ENCODE measurements at regions not wholly inside any gene's neighbourhood (a gene's known extent, or its start where the extent isn't known, plus 50 kb on each side); places are given as distances from the start of the nearest gene placed in this dataset.
A peak's percentile ranks its signal among the peaks of the same experiment; 100 is the strongest.
"Not testable (repeated sequence)": the region's sequence is repeated elsewhere in the genome, so short reads cannot be mapped to it uniquely, and the experiment has no call there.

DNA sequence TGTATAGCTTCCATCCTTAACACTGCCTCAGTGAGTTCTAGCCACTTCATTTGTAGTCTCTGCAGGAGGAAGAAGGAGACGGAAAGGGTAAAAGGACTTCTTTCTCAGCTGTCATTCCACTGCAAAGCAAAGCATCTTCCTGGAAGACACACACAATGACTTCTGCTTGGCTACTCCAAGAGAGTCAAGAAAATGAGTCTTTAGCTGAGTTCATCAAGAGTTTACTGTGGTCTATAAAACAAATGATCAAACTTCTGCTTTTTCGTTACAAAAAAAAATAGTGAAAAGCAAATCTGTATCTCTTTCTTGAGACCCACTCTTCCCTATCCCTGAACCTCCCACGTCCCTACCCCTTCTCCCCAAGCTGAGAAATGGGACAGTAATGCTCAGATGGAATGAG is 205.0 kb upstream of the AHR start:
- DNase-seq (ENCODE audit: low read depth), result no peak

DNA sequence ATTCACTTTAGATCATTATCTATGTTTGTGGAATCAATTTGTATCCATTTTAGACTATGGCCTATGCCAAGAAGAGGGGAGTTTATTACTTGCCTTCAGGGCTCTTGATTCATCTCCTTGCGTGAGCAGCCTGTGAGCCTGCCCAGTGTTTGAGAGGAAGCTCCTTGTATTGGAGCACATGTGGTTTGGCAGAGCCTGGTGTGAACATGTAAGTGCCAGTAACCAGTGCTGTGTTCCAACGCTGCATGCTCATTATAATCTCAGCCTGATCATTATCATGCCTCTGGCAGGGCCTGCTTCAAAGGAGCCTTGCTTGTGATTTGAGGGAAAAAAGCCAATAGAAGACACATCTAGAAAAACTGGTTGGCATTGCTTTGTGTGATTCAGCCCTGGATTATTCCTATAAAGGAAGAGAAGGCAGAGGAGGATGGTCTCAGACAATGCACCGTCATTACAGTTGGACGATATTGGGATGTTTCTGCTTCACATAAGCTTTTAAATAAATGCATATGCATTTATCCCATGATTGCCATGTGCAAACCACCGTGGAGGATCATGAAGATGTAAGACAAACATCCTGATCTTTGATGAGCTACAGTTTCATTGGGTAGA is 203.4 kb upstream of the AHR start:
- DNase-seq (ENCODE audit: low read depth), result peak; percentile 26

DNA sequence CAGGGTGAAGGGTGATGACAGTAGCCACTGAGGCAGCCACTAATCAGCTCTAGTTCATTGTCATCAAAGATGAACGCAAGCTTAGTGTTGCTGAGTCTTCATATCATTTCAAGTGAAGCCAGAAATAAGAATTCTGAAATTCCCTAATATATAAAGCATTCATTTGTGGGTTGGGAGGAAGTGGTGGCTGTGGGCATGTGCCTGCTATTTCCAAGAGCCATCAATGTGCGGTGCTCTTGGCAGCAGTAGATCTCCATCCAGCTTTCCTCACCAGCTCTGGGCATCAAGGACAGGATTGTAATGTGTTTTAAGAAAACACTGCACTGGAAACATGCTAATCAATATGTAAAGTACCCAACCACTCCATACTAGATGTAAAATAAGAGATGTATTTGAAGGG is 202.5 kb upstream of the AHR start:
- no peak for DNase-seq (ENCODE audit: low read depth)

DNA sequence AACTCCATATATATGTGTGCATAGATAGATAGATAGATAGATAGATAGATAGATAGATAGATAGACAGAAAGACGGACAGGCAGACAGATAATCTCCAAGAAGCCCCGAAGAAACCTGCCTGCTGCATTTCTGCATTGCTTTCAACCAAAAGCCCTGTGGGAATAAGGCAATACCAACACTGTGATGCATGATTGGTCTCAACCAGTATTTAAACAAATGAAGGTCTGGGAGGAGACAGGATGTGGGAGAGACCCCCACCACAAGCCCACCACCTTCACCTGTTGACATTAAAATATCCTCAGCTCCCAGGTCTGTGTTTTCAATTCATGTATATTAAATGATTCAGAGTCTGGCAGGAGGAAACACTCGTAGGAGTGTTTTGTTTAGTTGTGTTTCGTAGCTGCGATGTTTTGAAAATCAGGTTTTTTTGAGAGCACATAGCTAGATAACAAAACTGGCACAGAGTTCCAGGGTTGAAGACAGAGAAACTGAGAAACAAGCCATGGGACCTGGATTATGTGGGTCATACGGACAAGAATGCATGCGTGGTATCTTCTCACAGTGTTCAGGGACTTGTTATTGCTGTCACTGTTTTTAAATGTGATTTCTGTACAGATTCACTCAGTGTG is 200.7 kb upstream of the AHR start:
- peak; percentile 1 for DNase-seq (ENCODE audit: low read depth)

DNA sequence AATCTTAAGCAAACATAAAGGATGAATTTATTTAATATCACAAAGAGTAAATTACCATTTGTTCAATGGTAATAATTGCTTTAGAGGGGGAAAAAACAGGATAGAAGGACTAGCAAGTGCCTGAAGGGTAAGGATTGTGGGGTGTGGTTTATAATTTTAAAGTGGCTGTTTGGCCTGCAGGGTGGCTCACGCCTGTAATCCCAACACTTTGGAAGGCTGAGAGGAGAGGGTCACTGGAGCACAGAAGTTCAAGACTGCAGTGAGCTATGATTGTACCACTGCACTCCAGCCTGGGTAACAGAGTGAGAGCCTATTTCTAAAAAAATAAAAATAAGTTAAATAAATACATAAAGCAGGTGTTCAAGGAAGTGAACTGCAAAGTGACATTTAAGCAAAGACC is 199.9 kb upstream of the AHR start:
- DNase-seq (ENCODE audit: low read depth), result no peak

DNA sequence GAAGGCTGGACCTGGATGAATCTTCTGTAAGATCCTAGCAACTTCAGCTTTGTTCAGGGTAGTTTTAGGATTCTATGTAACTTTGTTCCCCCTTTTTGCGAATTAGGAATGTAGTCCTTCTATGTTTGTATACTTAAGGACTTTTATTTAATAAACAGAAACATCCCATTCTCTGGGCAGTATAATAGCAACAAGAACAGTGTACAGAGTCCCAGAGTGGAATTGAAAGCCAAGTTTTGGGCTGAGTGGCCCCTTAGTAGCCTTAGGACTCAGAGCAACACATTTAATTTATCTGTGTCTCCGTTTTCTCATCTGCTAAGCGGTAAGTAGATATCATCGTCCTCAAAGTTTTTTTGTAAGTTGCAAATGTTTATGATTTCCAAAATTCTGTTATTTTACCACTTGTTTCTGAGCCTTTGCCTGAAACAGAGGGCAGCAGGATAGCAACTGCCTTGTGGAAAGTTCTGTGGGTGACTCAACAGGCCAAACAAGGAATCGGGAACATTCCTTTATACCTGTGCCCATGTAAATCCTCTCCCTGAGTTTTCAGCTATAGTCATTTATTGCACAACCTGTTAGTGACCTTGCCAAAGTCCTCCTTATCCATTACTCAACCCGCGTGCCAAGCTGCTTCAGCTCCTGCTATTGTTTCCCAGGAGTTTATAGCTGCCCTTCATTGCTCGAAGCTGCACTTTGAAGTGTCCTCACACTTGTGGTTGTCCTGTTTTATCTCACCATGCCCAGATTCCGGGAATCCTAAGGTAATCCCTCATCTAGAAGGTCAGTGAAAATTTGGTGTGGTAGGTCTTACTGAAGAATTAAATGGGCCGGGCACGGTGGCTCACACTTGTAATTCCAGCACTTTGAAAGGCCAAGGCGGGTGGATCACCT is 199.1 kb upstream of the AHR start:
- DNase-seq (ENCODE audit: low read depth), result peak; percentile 93

DNA sequence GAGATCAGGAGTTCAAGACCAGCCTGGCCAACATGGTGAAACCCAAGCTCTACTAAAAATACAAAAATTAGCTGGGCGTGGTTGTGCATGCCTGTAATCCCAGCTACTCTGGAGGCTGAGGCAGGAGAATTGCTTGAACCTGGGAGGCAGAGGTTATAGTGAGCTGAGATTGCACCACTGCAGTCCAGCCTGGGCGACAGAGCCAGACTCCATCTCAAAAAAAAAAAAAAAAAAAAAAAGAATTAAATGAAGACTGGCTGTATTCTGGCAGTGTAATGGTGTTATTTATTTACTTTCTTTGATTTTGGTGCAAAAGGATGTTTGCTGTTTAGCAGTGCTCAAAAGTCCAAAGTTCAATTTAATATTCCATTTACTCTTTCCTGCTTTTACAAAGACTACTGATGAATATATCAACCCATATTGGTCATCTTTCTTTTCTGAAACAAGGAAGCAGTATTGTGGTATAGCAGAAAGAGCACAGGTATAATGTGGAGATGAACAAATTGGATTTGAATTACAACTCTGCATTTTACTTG is 198.4 kb upstream of the AHR start:
- not testable (repeated sequence) for DNase-seq (ENCODE audit: low read depth)

DNA sequence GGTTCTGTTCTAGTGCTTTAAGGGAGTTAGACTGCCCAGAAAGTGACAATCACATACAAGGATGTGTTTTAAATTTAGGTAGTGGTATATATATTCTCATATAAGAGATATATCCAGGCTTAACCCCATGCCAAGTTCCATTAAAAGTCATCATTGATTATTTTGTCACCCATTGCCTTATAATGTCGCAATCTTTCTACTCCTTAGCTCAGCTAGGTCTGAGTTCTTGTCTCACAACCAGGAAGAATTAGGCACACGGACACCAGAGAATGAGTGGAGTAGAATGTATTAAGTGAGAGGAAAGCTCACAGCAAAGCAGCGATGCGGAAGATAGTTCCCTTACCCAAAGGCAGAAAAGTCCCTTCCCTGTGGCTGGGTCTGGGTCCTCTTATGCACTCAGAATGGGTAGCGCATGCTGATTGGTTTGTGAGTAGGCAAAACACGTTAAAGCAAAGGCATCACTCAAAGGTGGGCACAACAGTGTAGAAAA is 197.2 kb upstream of the AHR start:
- DNase-seq (ENCODE audit: low read depth), result no peak

DNA sequence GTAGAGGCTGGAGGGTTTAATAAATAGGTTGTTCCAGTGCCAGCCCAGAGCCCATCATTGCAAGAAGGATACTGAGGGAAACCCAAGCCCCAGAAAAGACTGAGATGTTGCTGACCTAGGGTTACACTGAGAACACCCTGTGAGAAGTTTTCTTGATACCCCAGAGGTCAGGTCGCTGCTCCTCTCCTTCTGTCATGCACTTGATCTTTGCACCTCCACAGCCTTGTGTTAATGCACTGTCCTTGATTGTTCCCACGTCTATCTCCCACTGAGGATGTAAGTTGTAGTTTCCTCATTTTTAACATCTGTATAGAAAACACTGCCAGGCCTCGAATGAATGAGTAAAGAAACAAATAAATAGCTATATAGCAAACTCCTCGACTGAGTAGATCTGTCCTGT is 195.3 kb upstream of the AHR start:
- no peak for DNase-seq (ENCODE audit: low read depth)

DNA sequence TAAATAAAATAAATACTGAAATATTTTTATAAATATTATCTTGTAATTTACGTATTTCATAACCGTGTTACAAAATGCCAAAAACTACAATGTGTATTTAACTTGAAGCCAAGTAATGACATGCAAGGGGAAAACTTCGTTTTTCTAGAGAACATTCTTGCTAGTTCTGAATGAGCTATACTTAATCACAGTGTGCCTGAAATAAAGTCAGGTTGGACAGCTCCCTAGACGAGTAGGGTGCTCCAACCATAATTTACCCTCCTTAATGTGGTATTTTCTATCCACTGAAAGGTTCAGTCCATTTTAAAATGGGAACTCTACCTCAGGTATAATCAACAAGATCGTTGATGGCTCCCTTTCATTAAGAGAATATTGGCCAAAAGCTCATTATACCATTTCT is 194.5 kb upstream of the AHR start:
- DNase-seq (ENCODE audit: low read depth), result peak; percentile 2

DNA sequence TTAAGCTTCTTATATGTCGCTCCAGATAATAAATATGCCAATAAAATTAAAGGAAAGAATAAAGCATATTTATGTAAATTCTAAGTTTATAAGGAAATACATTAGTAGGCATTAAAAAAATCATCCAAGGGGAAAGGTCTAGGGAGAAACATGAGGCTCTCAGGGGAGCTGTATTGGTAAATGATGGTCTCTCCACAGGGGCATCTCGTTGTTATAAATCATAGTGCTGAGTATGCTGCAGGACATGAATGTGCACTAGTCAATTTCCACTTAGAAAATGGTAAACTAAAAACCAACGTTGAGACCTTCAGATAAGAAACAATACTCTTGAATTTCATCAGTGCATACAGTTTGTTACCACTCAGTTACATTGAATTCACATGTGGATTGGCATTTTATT is 194.0 kb upstream of the AHR start:
- DNase-seq (ENCODE audit: low read depth), result no peak

DNA sequence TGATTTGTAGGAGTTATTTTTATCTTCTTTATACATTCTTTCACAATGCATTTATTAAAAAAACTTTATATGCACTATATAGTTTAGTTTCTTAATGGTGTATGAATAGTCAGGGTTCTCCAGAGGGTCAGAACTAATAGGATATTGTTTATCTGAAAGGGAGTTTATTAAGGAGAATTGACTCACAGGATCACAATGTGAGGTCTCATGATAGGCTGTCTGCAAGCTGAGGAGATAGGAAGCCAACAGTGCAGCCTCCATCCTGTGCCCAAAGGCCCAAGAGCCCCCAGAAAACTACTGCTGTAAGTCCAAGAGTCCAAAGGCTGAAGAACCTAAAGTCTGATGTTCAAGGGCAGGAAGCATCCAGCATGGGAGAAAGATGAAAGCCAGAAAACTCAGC is 192.8 kb upstream of the AHR start:
- peak; percentile 9 for DNase-seq (ENCODE audit: low read depth)

DNA sequence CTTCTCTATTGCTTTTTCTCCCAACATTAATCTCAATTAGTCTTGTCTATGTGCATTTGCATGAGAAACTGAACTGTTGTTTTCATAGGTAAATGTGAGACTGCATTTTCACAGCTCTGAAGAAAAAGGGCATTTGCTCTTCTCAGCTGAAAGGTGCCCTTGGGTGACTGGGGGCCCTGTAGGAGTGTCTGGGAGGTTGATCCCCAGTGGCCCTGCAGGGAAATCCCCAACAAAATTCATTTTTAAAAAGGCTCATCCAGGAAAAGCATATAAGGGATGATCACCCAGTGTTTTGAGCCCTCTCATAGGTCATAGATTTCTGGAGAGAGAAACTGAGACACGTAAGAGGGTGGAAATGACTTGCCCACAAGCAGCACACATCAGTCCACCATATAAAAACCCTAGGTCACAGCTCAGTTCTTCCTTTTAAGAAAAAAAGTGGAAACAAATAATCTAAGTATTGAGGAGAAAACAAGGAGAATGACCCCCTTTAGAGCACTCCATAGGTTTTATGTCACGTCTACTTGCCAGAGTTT is 190.3 kb upstream of the AHR start:
- DNase-seq (ENCODE audit: low read depth), result no peak

DNA sequence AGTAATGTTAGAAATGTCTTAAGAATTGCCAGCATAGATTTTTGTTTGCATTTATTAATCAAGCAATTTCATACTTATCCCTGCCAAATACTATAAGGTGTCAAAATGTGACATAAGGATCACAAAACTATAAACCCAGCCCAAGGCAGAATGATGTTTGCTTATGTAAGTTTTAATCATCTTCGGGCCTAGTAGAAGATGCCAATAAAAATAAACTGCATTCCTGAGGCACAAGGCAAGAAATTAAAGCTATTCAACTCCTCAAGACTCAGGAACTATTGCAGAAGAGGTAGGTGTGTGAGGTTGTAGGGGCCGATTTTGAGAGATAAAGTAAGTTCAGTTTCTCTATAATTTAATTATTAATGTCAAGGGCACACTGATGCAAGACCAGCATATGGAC is 189.4 kb upstream of the AHR start:
- peak; percentile 47 for DNase-seq (ENCODE audit: low read depth)

DNA sequence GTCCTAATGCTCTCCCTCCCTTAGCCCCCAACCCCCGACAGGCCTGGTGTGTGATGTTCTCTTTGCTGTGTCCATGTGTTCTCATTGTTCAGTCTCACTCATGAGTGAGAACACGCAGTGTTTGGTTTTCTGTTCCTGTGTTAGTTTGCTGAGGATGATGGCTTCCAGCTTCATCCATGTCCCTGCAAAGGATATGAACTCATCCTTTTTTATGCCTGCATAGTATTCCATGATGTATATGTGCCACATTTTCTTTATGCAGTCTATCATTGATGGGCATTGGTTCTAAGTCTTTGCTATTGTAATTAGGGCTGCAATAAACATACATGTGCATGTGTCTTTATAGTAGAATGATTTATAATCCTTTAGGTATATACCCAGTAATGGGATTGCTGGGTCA is 184.7 kb upstream of the AHR start:
- DNase-seq (ENCODE audit: low read depth), result not testable (repeated sequence)

DNA sequence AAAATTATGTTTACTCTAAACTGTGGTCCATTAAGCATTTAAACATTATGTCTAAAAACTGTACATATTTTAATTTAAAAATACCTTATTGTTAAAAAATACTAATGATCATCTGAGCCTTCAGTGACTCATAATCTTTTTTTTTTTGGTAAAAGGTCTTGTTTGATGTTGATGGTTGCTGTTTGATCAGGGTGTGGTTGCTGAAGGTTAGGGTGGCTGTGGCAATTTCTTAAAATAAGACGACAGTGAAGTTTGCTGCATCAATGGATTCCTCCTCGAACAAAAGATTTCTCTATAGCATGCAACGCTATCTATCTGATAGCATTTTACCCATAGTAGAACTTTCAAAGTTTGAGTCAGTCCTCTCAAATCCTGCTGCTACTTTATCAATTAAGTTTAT is 180.0 kb upstream of the AHR start:
- no peak for DNase-seq (ENCODE audit: low read depth)

DNA sequence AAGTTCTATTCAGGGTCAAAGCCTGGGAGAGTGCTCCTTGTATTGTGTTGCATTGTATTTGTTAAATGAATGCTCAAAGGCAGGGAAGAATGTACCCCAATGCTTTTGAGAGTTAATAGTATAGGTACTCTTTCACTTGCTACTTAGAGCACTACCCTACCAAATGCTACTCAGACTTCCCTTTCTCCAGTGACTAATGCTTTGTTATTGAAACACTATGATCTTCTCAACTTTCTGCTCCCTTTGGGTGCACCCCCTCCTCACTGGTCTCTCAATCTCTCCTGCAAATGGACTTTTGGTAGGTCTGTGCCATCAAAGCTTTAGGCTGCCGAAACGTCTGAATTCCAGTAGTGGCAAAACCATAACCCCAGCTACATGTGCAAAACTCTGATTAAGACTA is 177.7 kb upstream of the AHR start:
- no peak for DNase-seq (ENCODE audit: low read depth)

DNA sequence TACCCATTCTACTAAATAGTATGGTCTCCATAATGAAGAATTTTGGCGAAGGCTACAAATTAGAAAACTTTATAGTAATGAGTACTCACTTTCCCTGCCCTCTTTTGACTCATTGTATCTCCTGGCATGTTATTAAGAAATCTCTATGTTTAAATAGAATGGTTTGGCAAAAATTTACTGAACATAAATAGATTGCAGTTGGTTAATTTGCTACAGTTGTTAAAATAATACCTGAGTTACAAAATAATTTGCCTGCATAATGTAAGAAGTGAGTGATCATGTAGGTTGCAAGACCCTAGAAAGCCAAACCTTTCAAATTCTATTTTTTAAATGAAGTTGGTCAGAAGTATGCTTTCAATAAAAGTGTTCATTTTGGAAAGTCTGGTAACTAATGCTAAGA is 176.8 kb upstream of the AHR start:
- no peak for DNase-seq (ENCODE audit: low read depth)

DNA sequence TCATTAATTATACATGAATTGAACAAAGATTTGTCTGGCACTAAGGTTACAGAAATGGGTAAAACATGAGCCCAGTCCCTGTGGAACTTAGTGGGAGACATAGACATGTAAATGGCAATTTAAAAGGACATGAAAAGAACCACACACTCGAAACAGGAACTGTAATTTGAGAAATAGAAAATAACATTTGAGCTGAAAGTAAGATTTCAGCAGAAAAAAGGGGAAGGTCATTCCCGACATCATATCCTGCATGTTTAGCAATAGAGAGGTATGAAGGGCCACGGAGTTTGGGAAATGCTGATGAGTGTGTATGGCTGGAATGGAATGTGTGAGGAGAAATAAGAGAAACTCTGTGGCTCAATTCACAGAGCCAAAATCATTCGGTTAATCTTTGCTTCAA is 175.4 kb upstream of the AHR start:
- DNase-seq (ENCODE audit: low read depth), result peak; percentile 64

DNA sequence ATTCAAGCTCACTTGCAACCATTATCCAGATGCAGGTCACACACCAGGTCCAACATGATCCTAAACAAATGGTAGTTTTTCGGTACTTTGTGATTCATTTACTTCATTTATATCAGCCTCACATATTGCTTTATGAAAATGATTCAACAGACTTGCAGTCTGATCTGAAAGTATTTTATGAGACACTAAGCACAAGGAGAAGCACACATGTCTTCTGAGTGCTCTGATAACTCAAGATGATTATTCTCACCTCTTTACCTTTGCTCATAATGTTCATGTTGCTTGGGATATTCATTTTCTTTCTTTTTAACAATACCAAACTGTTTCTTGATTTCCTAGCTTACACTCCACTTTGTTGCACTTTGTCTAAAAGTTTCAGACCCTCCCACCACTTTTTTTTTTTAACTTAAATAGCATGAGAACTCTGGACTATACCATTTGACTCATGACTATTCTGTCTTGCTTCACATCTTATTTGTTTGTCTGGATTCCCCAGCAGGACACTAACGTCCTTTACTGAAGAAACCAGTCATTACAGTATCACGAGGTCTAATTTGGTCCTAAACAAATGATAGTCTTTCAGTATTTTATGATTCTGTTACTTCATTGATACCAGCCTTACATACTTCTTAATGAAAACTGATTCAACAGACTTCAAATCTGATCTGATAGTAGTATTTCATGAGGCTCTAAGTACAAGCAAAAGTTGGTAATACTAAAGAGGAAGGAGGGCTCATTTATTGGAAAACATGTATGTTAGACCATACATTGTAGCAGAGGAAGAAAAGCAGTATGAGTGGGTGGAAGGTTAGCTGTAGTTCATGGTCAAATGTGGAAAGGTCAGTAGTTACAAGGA is 171.8 kb upstream of the AHR start:
- no peak for DNase-seq (ENCODE audit: low read depth)

DNA sequence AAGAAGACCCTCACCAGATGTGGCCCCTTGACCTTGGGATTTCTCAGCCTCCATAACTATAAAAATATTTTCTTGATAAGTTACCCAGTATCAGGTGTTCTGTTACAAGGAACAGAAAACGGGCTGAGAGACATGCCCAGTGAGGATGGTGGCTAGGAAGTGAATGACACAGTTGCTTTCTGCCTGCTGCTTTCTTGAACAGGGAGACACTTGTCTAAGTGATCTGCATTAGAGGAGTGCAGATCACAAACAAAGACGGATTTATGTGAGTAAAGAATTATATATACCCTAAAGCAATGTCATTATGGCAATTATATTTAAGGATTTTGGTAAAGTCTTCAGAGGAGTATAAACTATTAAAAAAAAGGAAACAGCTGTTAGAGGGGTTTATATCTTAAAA is 169.2 kb upstream of the AHR start:
- DNase-seq (ENCODE audit: low read depth), result no peak

Data from renal cortical epithelial cell (primary cell).